SK-N-SH (cell line): ENCODE measurements at regions not wholly inside any gene's neighbourhood (a gene's known extent, or its start where the extent isn't known, plus 50 kb on each side); places are given as distances from the start of the nearest gene placed in this dataset.

Source experiments
- CTCF ChIA-PET: fragments of 300-600, 350-600 bp; formaldehyde crosslinking; extraction: SDS; loops from one replicate; lab custom pipeline; 2021; lab: Yijun Ruan, JAX
- POLR2A ChIA-PET: fragments of 350-600 bp; sonication (Branson Sonifier 250); formaldehyde crosslinking; extraction: SDS; loops from one replicate; lab custom pipeline; 2020; ENCODE audit warnings: antibody characterized with exemption, inconsistent platforms; lab: Yijun Ruan, JAX
- DNase-seq: peaks from one replicate; pipeline ENCODE4 v3.0.0; 2012
- H2AFZ ChIP-seq: fragments of 200-600 bp; sonication (generic); 2 replicates; pipeline ENCODE4 v1.8.1; 2016; ENCODE audit warnings: antibody characterized with exemption, mild to moderate bottlenecking, low read depth
- H3F3A ChIP-seq: fragments of 200-600 bp; sonication (generic); replicated peaks from 2 replicates; pipeline ENCODE3; 2016; ENCODE audit warnings: antibody characterized with exemption, mild to moderate bottlenecking; ENCODE audit not compliant: insufficient read depth
- H3K27ac ChIP-seq, 2 experiments: fragments of 200-500 bp in 1 of 2; fragments of 200-600 bp in 1 of 2; sonication (Bioruptor generic) in 1 of 2; sonication (generic), shearing (Covaris generic) in 1 of 2; 2 replicates each; pipeline versions ENCODE4 v1.5.1 to v1.6.1; 2014 to 2016; ENCODE audit warnings: low read depth in 2 of 2, inconsistent platforms in 1 of 2, low read length in 1 of 2, mild to moderate bottlenecking in 1 of 2, mixed read lengths in 1 of 2
- H3K27me3 ChIP-seq: fragments of 200-600 bp; sonication (generic), shearing (Covaris generic); 2 replicates; pipeline ENCODE4 v1.6.1; 2016; ENCODE audit warnings: mixed run types; ENCODE audit not compliant: insufficient read depth
- H3K36me3 ChIP-seq, 2 experiments: fragments of 200-500 bp in 1 of 2; fragments of 200-600 bp in 1 of 2; sonication (Bioruptor generic) in 1 of 2; sonication (generic) in 1 of 2; replicated peaks in 1 of 2; 2 replicates each; pipeline versions ENCODE3 to v1.5.1; 2014 to 2016; ENCODE audit warnings: low read length in 1 of 2, mild to moderate bottlenecking in 1 of 2; ENCODE audit not compliant: insufficient read depth in 2 of 2, control insufficient read depth in 1 of 2
- H3K4me1 ChIP-seq, 2 experiments: fragments of 200-500 bp in 1 of 2; fragments of 200-600 bp in 1 of 2; sonication (Bioruptor generic) in 1 of 2; sonication (generic), shearing (Covaris generic) in 1 of 2; 2 replicates each; pipeline versions ENCODE4 v1.5.1 to v1.6.1; 2014 to 2016; ENCODE audit warnings: low read depth in 1 of 2, low read length in 1 of 2, mixed run types in 1 of 2; ENCODE audit not compliant: insufficient read depth in 2 of 2, control insufficient read depth in 1 of 2
- H3K4me2 ChIP-seq: fragments of 200-600 bp; sonication (generic), shearing (Covaris generic); 2 replicates; pipeline ENCODE4 v1.6.1; 2017; ENCODE audit warnings: mixed run types
- H3K4me3 ChIP-seq, 2 experiments: fragments of 200-500 bp in 1 of 2; fragments of 200-600 bp in 1 of 2; sonication (Bioruptor generic) in 1 of 2; sonication (generic), shearing (Covaris generic) in 1 of 2; 2 replicates each; pipeline versions ENCODE4 v1.5.1 to v1.8.1; 2014 to 2016; ENCODE audit warnings: low read depth in 2 of 2, inconsistent platforms in 1 of 2, low read length in 1 of 2, mild to moderate bottlenecking in 1 of 2, mixed read lengths in 1 of 2, moderate library complexity in 1 of 2
- H3K79me2 ChIP-seq: fragments of 200-600 bp; sonication (generic); 2 replicates; pipeline ENCODE4 v1.8.1; 2017; ENCODE audit warnings: mild to moderate bottlenecking; ENCODE audit not compliant: insufficient read depth
- H3K9ac ChIP-seq: fragments of 200-600 bp; sonication (generic); 2 replicates; pipeline ENCODE4 v1.6.1; 2017; ENCODE audit warnings: mixed run types
- H3K9me2 ChIP-seq: fragments of 200-600 bp; sonication (generic); 2 replicates; pipeline ENCODE4 v1.6.1; 2017; ENCODE audit warnings: mixed run types
- H3K9me3 ChIP-seq: fragments of 200-600 bp; sonication (generic); 2 replicates; pipeline ENCODE4 v1.6.1; 2017; ENCODE audit warnings: mixed run types, mild to moderate bottlenecking, moderate library complexity
- H4K20me1 ChIP-seq: fragments of 200-600 bp; sonication (generic); 2 replicates; pipeline ENCODE4 v1.6.1; 2017; ENCODE audit warnings: mild to moderate bottlenecking, mixed run types; ENCODE audit not compliant: insufficient read depth
- CHD2 ChIP-seq: fragments of 150-350 bp; IDR thresholded peaks from 2 replicates; pipeline ENCODE4 v1.6.1; 2018; ENCODE audit warnings: low read length; ENCODE audit not compliant: partially characterized antibody
- EZH2phosphoT487 ChIP-seq: fragments of 200-600 bp; sonication (generic); IDR thresholded peaks from 2 replicates; pipeline ENCODE4 v1.6.1; 2017; ENCODE audit warnings: low read depth, mixed run types, mild to moderate bottlenecking, antibody characterized with exemption, moderate library complexity, borderline replicate concordance
- FOSL2 ChIP-seq: IDR thresholded peaks from 2 replicates; pipeline ENCODE4 v1.4.0; 2012; ENCODE audit warnings: low read depth, mild to moderate bottlenecking, moderate library complexity, borderline replicate concordance
- GATA2 ChIP-seq: sonication (generic); formaldehyde crosslinking; IDR thresholded peaks from 2 replicates; pipeline ENCODE4 v1.5.0; 2020; ENCODE audit warnings: mild to moderate bottlenecking, missing genetic modification reagents
- MXI1 ChIP-seq: IDR thresholded peaks from 2 replicates; pipeline ENCODE4 v1.6.1; 2012; ENCODE audit warnings: mild to moderate bottlenecking, low read depth, low read length, improper control_type of control experiment
- NFIC ChIP-seq: IDR thresholded peaks from 2 replicates; pipeline ENCODE4 v1.4.0; 2012; ENCODE audit warnings: borderline replicate concordance
- POLR2AphosphoS5 ChIP-seq: IDR thresholded peaks from 2 replicates; pipeline ENCODE4 v1.6.1; 2012; ENCODE audit warnings: low read depth, low read length
- RAD21 ChIP-seq: IDR thresholded peaks from 2 replicates; pipeline ENCODE4 v1.6.1; 2012; ENCODE audit warnings: mild to moderate bottlenecking, low read length
- RFX5 ChIP-seq: IDR thresholded peaks from 2 replicates; pipeline ENCODE4 v1.6.1; 2012; ENCODE audit warnings: mild to moderate bottlenecking, improper control_type of control experiment, low read length
- SMC3 ChIP-seq: IDR thresholded peaks from 2 replicates; pipeline ENCODE4 v1.6.1; 2012; ENCODE audit warnings: low read depth, low read length, improper control_type of control experiment
- TCF12 ChIP-seq: IDR thresholded peaks from 2 replicates; pipeline ENCODE4 v1.4.0; 2012
- TEAD4 ChIP-seq: IDR thresholded peaks from 2 replicates; pipeline ENCODE4 v1.4.0; 2012; ENCODE audit warnings: mild to moderate bottlenecking, borderline replicate concordance; ENCODE audit not compliant: insufficient read depth
- WGBS: methylation state at CpG from one replicate; pipeline ENCODE4 v1.1.6; 2017; ENCODE audit warnings: low lambda C conversion rate; 5-methylcytosine and 5-hydroxymethylcytosine counted together
- TF ChIP-seq, protein P1 (sequence below): fragments of 150-350 bp; IDR thresholded peaks from 2 replicates; pipeline ENCODE4 v1.6.1; 2017; ENCODE audit warnings: antibody characterized with exemption, low read length, low read depth, borderline replicate concordance
- TF ChIP-seq, protein P2 (sequence below): fragments of 200-600 bp; sonication (generic); IDR thresholded peaks from 2 replicates; pipeline ENCODE4 v1.6.1; 2017; ENCODE audit warnings: antibody characterized with exemption, mild to moderate bottlenecking, moderate library complexity
- TF ChIP-seq, protein P3 (sequence below): IDR thresholded peaks from 2 replicates; pipeline ENCODE4 v1.6.1; 2012; ENCODE audit warnings: mild to moderate bottlenecking, low read depth, low read length, moderate library complexity

DNA sequence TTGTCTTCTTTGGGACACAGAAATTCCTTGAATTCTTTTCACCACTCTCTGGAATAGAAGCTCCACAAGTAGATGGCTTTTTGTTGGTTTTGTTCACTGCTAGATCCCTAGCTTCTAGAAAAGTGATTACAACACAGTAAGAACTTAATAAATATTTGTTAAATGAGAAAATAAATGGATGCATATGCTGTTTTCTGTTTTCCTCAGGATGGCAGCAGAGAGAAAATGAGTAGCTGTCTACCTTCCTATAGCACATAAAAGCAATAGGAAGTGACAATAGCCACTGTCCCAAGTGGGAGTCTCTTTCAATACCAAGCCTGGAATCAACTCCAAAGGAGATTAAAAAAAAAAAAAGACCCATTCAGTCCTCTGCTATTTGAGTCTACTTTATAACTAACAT lies 100.6 kb upstream of the NREP start:
- H4K20me1 ChIP-seq: no peaks in the 10 kb centered on the region
- CTCF ChIA-PET: interaction anchor here (1.1 kb wide), 1 partner anchor 315 kb away, joined by 3 read pairs; no protein-coding TSS in a partner anchor
- TF ChIP-seq RAD21 (0 out of 2 replicates have a peak, but pooled peaks have one; percentile 21), SMC3 (peak; percentile 15; the same call in 1 of the 2 replicates), RFX5 (no peak)
- TF ChIP-seq, protein P1, sequence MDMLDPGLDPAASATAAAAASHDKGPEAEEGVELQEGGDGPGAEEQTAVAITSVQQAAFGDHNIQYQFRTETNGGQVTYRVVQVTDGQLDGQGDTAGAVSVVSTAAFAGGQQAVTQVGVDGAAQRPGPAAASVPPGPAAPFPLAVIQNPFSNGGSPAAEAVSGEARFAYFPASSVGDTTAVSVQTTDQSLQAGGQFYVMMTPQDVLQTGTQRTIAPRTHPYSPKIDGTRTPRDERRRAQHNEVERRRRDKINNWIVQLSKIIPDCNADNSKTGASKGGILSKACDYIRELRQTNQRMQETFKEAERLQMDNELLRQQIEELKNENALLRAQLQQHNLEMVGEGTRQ: no peak
- TF ChIP-seq, protein P2, sequence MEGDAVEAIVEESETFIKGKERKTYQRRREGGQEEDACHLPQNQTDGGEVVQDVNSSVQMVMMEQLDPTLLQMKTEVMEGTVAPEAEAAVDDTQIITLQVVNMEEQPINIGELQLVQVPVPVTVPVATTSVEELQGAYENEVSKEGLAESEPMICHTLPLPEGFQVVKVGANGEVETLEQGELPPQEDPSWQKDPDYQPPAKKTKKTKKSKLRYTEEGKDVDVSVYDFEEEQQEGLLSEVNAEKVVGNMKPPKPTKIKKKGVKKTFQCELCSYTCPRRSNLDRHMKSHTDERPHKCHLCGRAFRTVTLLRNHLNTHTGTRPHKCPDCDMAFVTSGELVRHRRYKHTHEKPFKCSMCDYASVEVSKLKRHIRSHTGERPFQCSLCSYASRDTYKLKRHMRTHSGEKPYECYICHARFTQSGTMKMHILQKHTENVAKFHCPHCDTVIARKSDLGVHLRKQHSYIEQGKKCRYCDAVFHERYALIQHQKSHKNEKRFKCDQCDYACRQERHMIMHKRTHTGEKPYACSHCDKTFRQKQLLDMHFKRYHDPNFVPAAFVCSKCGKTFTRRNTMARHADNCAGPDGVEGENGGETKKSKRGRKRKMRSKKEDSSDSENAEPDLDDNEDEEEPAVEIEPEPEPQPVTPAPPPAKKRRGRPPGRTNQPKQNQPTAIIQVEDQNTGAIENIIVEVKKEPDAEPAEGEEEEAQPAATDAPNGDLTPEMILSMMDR: peak; percentile 18; the same call in 1 of the 2 replicates
- TF ChIP-seq, protein P3, sequence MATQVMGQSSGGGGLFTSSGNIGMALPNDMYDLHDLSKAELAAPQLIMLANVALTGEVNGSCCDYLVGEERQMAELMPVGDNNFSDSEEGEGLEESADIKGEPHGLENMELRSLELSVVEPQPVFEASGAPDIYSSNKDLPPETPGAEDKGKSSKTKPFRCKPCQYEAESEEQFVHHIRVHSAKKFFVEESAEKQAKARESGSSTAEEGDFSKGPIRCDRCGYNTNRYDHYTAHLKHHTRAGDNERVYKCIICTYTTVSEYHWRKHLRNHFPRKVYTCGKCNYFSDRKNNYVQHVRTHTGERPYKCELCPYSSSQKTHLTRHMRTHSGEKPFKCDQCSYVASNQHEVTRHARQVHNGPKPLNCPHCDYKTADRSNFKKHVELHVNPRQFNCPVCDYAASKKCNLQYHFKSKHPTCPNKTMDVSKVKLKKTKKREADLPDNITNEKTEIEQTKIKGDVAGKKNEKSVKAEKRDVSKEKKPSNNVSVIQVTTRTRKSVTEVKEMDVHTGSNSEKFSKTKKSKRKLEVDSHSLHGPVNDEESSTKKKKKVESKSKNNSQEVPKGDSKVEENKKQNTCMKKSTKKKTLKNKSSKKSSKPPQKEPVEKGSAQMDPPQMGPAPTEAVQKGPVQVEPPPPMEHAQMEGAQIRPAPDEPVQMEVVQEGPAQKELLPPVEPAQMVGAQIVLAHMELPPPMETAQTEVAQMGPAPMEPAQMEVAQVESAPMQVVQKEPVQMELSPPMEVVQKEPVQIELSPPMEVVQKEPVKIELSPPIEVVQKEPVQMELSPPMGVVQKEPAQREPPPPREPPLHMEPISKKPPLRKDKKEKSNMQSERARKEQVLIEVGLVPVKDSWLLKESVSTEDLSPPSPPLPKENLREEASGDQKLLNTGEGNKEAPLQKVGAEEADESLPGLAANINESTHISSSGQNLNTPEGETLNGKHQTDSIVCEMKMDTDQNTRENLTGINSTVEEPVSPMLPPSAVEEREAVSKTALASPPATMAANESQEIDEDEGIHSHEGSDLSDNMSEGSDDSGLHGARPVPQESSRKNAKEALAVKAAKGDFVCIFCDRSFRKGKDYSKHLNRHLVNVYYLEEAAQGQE: no peak
- no peak overlapping the region for H3K4me3 ChIP-seq
- H3K27ac ChIP-seq: no peak overlapping the region
- no peak overlapping the region for H3K9ac ChIP-seq
- H3K9me2 ChIP-seq: no peaks in the 10 kb centered on the region
- H3K4me1 ChIP-seq: peaks cover 0 to 2% of the 10 kb centered on the region in 2 experiments; a peak in 2 of 4 replicates
- no peak overlapping the region for H2AFZ ChIP-seq
- no peaks in the 10 kb centered on the region for H3K36me3 ChIP-seq
- no peak overlapping the region for H3K4me2 ChIP-seq
- no peaks in the 10 kb centered on the region for H3K9me3 ChIP-seq
- no peaks in the 10 kb centered on the region for H3K79me2 ChIP-seq
- no peaks in the 10 kb centered on the region for H3K27me3 ChIP-seq
- DNase-seq: no peak
- no peaks in the 10 kb centered on the region for H3F3A ChIP-seq
- POLR2A ChIA-PET: no interaction called here

DNA sequence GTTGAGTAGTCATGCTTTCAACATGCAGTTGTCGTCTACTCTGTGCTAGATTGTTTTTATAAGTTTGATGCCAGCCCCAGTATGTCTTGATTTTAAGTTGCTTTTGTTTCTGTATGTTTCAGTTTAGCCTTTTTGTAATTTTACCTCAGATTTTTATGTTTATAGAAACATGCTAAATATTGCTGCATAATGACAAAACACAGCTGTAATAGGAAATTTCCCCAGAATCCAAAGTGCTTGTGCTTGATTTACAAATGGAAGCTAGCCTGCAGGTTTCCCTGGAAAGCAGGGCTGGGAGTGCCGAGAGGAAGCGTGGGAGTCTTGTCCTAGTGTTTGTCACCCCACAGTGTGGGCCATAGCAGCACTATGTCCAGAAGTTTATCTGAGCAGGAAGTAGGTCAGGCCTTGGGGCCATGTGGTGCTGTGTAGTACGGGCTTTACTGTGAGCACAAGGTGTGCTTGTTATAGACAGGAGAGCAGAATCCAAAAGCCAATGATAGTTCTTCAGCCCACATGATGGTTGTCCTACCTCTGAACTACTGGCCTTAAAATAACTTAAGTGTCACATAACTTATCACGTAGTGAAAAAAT lies 100.0 kb upstream of the NREP start:
- Histone ChIP-seq H3K9ac (no peak overlapping the region), H3K4me1 (peaks cover 0 to 2% of the 10 kb centered on the region in 2 experiments; a peak in 2 of 4 replicates), H3K79me2 (no peaks in the 10 kb centered on the region), H3K4me2 (no peak overlapping the region), H3F3A (no peaks in the 10 kb centered on the region), H3K27ac (no peak overlapping the region), H3K9me2 (no peaks in the 10 kb centered on the region), H3K4me3 (no peak overlapping the region), H2AFZ (no peak overlapping the region), H4K20me1 (no peaks in the 10 kb centered on the region), H3K36me3 (no peaks in the 10 kb centered on the region), H3K9me3 (no peaks in the 10 kb centered on the region), H3K27me3 (no peaks in the 10 kb centered on the region)
- 83% methylated on average over 5 of the region's 5 CpGs for WGBS
- CTCF ChIA-PET: interaction anchor here (1.1 kb wide), 1 partner anchor 314 kb away, joined by 3 read pairs; no protein-coding TSS in a partner anchor
- POLR2A ChIA-PET: no interaction called here
- no peak for DNase-seq
- no peak for TF ChIP-seq FOSL2
- no peak for TF ChIP-seq SMC3
- TF ChIP-seq POLR2AphosphoS5: no peak
- no peak for TF ChIP-seq TCF12
- no peak for TF ChIP-seq CHD2
- TF ChIP-seq TEAD4: no peak
- TF ChIP-seq NFIC: no peak
- TF ChIP-seq MXI1: no peak
- TF ChIP-seq EZH2phosphoT487: no peak
- TF ChIP-seq, protein P1: no peak
- TF ChIP-seq GATA2: no peak
